Fibroblast of lung (primary cell): ENCODE measurements at regions not wholly inside any gene's neighbourhood (a gene's known extent, or its start where the extent isn't known, plus 50 kb on each side); places are given as distances from the start of the nearest gene placed in this dataset.

ENCODE experiments used
- DNase-seq, 2 donors: peaks; one replicate each; pipeline versions ENCODE4 v3.0.0 to v3.0.0-alpha.2; 2010; ENCODE audit warnings: low read depth in 2 of 2
- H2AFZ ChIP-seq: 2 replicates; pipeline ENCODE4 v1.5.1; 2012; ENCODE audit warnings: low read length, control low read depth, inconsistent platforms
- H3K27ac ChIP-seq: 2 replicates; pipeline ENCODE4 v1.5.1; 2011; ENCODE audit warnings: low read length, control low read depth; ENCODE audit not compliant: insufficient read depth
- H3K27me3 ChIP-seq: 2 replicates; pipeline ENCODE4 v1.5.1; 2011; ENCODE audit warnings: mild to moderate bottlenecking, low read length; ENCODE audit not compliant: control insufficient read depth, insufficient read depth
- H3K36me3 ChIP-seq: 2 replicates; pipeline ENCODE4 v1.5.1; 2011; ENCODE audit warnings: low read length; ENCODE audit not compliant: control insufficient read depth, insufficient read depth
- H3K4me1 ChIP-seq: 2 replicates; pipeline ENCODE4 v1.5.1; 2011; ENCODE audit warnings: low read length; ENCODE audit not compliant: control insufficient read depth, insufficient read depth; ENCODE audit errors: extremely low read depth
- H3K4me2 ChIP-seq: 2 replicates; pipeline ENCODE4 v1.5.1; 2011; ENCODE audit warnings: low read length, control low read depth; ENCODE audit not compliant: insufficient read depth; ENCODE audit errors: extremely low read depth
- H3K4me3 ChIP-seq, 4 experiments: fragments of 200-600 bp in 1 of 4; sonication (generic) in 1 of 4; replicated peaks in 1 of 4; 2 replicates each; pipeline ENCODE4 v1.5.1; 2011 to 2016; ENCODE audit warnings: low read length in 4 of 4, low read depth in 3 of 4, mild to moderate bottlenecking in 3 of 4, control low read depth in 2 of 4, inconsistent platforms in 1 of 4, mixed read lengths in 1 of 4; ENCODE audit not compliant: insufficient read depth in 1 of 4; ENCODE audit errors: control extremely low read depth in 1 of 4
- H3K79me2 ChIP-seq: 2 replicates; pipeline ENCODE4 v1.5.1; 2012; ENCODE audit warnings: mild to moderate bottlenecking, low read length, inconsistent platforms; ENCODE audit not compliant: control insufficient read depth, insufficient read depth
- H3K9ac ChIP-seq: 2 replicates; pipeline ENCODE4 v1.5.1; 2011; ENCODE audit warnings: mild to moderate bottlenecking, low read length, control low read depth; ENCODE audit not compliant: insufficient read depth
- H3K9me3 ChIP-seq: 2 replicates; pipeline ENCODE4 v1.5.1; 2012; ENCODE audit warnings: low read depth, low read length; ENCODE audit not compliant: control insufficient read depth, insufficient read depth
- H4K20me1 ChIP-seq: 2 replicates; pipeline ENCODE4 v1.5.1; 2011; ENCODE audit warnings: low read length; ENCODE audit not compliant: control insufficient read depth, insufficient read depth; ENCODE audit errors: extremely low read depth
- EZH2 ChIP-seq: IDR thresholded peaks from 2 replicates; pipeline ENCODE4 v1.5.1; 2012; ENCODE audit warnings: low read length, control low read depth, mild to moderate bottlenecking; ENCODE audit errors: missing control alignments
- TF ChIP-seq, protein P1 (sequence below), 2 donors: IDR thresholded peaks in 1 of 2; conservative IDR thresholded peaks in 1 of 2; 1 replicate in 1 of 2; 2 replicates in 1 of 2; pipeline ENCODE4 v1.5.1; 2011 to 2012; ENCODE audit warnings: low read length in 2 of 2, control low read depth in 1 of 2, inconsistent platforms in 1 of 2, low read depth in 1 of 2, mild to moderate bottlenecking in 1 of 2

DNA sequence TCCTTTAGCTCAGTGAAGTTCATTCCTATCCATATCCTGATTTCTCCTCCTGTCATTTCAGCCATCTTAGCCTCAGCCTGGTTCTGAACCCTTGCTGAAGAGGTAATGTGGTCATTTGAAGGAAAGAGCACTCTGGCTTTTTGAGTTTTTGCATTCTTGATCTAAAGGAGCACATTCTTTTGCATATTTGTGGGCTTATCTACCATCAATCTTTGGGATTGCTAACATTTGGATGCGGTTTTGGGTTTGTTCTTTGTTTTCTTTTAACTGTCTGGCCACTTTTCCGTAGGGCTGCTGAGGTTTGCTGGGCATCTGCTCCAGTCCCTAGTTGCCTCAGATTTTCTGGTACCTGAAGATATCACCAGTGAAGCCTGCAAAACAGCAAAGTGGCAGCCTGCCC is 238.3 kb downstream of the EPM2A start:
- H2AFZ ChIP-seq: no peak overlapping the region
- no peak overlapping the region for H3K9ac ChIP-seq
- H3K9me3 ChIP-seq: no peaks in the 10 kb centered on the region
- no peaks in the 10 kb centered on the region for H3K79me2 ChIP-seq
- H3K4me2 ChIP-seq: no peak overlapping the region
- DNase-seq: peak in 1 of 2 donors; percentile 89
- TF ChIP-seq EZH2: no peak
- TF ChIP-seq, protein P1, sequence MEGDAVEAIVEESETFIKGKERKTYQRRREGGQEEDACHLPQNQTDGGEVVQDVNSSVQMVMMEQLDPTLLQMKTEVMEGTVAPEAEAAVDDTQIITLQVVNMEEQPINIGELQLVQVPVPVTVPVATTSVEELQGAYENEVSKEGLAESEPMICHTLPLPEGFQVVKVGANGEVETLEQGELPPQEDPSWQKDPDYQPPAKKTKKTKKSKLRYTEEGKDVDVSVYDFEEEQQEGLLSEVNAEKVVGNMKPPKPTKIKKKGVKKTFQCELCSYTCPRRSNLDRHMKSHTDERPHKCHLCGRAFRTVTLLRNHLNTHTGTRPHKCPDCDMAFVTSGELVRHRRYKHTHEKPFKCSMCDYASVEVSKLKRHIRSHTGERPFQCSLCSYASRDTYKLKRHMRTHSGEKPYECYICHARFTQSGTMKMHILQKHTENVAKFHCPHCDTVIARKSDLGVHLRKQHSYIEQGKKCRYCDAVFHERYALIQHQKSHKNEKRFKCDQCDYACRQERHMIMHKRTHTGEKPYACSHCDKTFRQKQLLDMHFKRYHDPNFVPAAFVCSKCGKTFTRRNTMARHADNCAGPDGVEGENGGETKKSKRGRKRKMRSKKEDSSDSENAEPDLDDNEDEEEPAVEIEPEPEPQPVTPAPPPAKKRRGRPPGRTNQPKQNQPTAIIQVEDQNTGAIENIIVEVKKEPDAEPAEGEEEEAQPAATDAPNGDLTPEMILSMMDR (conservative IDR thresholded peaks at IDR 0.05 in 1 of 2, IDR thresholded peaks at IDR 0.05 in 1 of 2; ENCODE audit: low read depth in 1 of 2, low read length in 2 of 2): no peak
- H3K27me3 ChIP-seq: no peaks in the 10 kb centered on the region
- no peaks in the 10 kb centered on the region for H4K20me1 ChIP-seq
- H3K4me3 ChIP-seq: no peak overlapping the region
- no peak overlapping the region for H3K27ac ChIP-seq
- H3K36me3 ChIP-seq: no peaks in the 10 kb centered on the region
- no peaks in the 10 kb centered on the region for H3K4me1 ChIP-seq

DNA sequence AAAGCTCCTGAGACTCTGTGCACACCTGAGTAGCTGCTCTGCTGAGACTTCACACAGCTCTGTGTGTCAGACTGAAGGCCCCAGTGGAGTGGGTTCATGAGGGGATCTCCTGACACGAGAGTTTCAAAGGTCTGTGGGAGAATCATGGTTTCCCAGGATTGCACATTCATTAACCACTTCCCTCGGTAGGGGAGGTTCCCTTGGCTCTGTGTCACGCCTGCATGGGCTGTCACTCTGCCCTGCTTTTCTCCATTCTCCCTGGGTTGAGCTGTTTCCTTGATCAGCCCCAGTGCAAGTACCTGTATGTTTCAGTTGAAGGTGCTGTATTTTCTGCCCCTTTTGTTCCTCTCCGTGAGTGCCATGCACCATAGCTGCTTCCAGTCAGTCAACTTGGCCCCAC is 236.9 kb downstream of the EPM2A start:
- Histone ChIP-seq H3K4me3 (no peak overlapping the region), H3K36me3 (no peaks in the 10 kb centered on the region), H2AFZ (no peak overlapping the region), H3K4me1 (no peaks in the 10 kb centered on the region), H3K79me2 (no peaks in the 10 kb centered on the region), H3K9ac (no peak overlapping the region), H4K20me1 (no peaks in the 10 kb centered on the region), H3K27me3 (no peaks in the 10 kb centered on the region), H3K9me3 (no peaks in the 10 kb centered on the region), H3K4me2 (no peak overlapping the region), H3K27ac (no peak overlapping the region)
- DNase-seq: peak in 1 of 2 donors; percentile 23
- TF ChIP-seq EZH2: no peak
- TF ChIP-seq, protein P1 (conservative IDR thresholded peaks at IDR 0.05 in 1 of 2, IDR thresholded peaks at IDR 0.05 in 1 of 2; ENCODE audit: low read depth in 1 of 2, low read length in 2 of 2): no peak

DNA sequence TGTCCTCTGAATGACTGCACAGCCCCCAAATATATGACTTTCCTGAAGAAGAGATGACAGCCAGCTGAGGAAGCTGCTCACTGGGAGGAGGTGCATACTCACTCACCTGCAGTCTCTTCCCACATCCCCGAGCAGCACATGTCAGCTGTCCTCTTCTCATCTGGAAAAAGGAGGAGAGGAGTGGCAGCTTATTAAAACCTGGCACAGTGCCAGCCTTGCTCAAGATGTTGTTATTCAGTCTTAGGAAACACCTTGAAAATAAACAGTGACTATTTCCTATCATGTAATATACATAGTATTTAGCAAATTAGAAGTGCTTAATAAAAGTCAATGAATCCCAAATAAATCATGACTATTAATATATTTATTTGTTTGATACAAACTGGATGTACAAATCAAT is 232.9 kb downstream of the EPM2A start:
- no peak for DNase-seq
- Histone ChIP-seq H3K4me1 (no peaks in the 10 kb centered on the region), H3K27me3 (no peaks in the 10 kb centered on the region), H3K36me3 (no peaks in the 10 kb centered on the region), H3K9ac (no peak overlapping the region), H3K4me2 (no peak overlapping the region), H3K79me2 (no peaks in the 10 kb centered on the region), H2AFZ (no peak overlapping the region), H4K20me1 (no peaks in the 10 kb centered on the region), H3K4me3 (no peak overlapping the region), H3K27ac (no peak overlapping the region), H3K9me3 (no peaks in the 10 kb centered on the region)
- TF ChIP-seq, protein P1 (conservative IDR thresholded peaks at IDR 0.05 in 1 of 2, IDR thresholded peaks at IDR 0.05 in 1 of 2; ENCODE audit: low read depth in 1 of 2, low read length in 2 of 2): no peak
- TF ChIP-seq EZH2: no peak
